Activated CD8-positive, alpha-beta memory T cell treated with anti-CD3 and anti-CD28 coated beads, Interleukin-2, amount 50 U/mL, for 4 hours (primary cell): ENCODE measurements at regions not wholly inside any gene's neighbourhood (a gene's known extent, or its start where the extent isn't known, plus 50 kb on each side); places are given as distances from the start of the nearest gene placed in this dataset.
"Not testable (repeated sequence)": the region's sequence is repeated elsewhere in the genome, so short reads cannot be mapped to it uniquely, and the experiment has no call there.

Source experiments
- DNase-seq: peaks from one replicate; pipeline ENCODE4 v3.0.0-alpha.2; 2020

- DNase-seq: not testable (repeated sequence)
These were observed 494.1 kb downstream of the TMEM135 start for GRCh38 chr11:87531835-87532234.

- DNase-seq: no peak
These were observed 491.8 kb downstream of the TMEM135 start for GRCh38 chr11:87529486-87529885.

GRCh38 chr11:87528752-87529151, 491.0 kb downstream of the TMEM135 start:
- DNase-seq: no peak

GRCh38 chr11:87523276-87523675, 485.5 kb downstream of the TMEM135 start:
- no peak for DNase-seq

- DNase-seq: no peak
These were observed 480.5 kb downstream of the TMEM135 start for GRCh38 chr11:87518266-87518665.

GRCh38 chr11:87517351-87517750, 479.6 kb downstream of the TMEM135 start:
- no peak for DNase-seq

GRCh38 chr11:87507722-87508121, 470.0 kb downstream of the TMEM135 start:
- DNase-seq: not testable (repeated sequence)

GRCh38 chr11:87506946-87507345, 469.2 kb downstream of the TMEM135 start:
- not testable (repeated sequence) for DNase-seq

GRCh38 chr11:87501388-87501787, 463.7 kb downstream of the TMEM135 start:
- no peak for DNase-seq

GRCh38 chr11:87494936-87495335, 457.2 kb downstream of the TMEM135 start:
- DNase-seq: not testable (repeated sequence)

- not testable (repeated sequence) for DNase-seq
These were observed 456.3 kb downstream of the TMEM135 start for GRCh38 chr11:87494026-87494425.

GRCh38 chr11:87493516-87493915, 455.8 kb downstream of the TMEM135 start:
- no peak for DNase-seq

- DNase-seq: no peak
These were observed 453.6 kb downstream of the TMEM135 start for GRCh38 chr11:87491381-87491780.

- DNase-seq: no peak
These were observed 452.9 kb downstream of the TMEM135 start for GRCh38 chr11:87490671-87491070.

- DNase-seq: no peak
These were observed 446.8 kb downstream of the TMEM135 start for GRCh38 chr11:87484566-87484965.

GRCh38 chr11:87477321-87477720, 439.6 kb downstream of the TMEM135 start:
- DNase-seq: no peak

GRCh38 chr11:87473174-87473573, 435.4 kb downstream of the TMEM135 start:
- no peak for DNase-seq

GRCh38 chr11:87466223-87466622, 428.5 kb downstream of the TMEM135 start:
- DNase-seq: no peak

- DNase-seq: no peak
These were observed 428.0 kb downstream of the TMEM135 start for GRCh38 chr11:87465716-87466115.

- no peak for DNase-seq
These were observed 425.9 kb downstream of the TMEM135 start for GRCh38 chr11:87463486-87464102.

GRCh38 chr11:87462171-87462570, 424.4 kb downstream of the TMEM135 start:
- no peak for DNase-seq

- no peak for DNase-seq
These were observed 423.3 kb downstream of the TMEM135 start for GRCh38 chr11:87460842-87461637.

GRCh38 chr11:87460279-87460678, 422.5 kb downstream of the TMEM135 start:
- DNase-seq: no peak

GRCh38 chr11:87459351-87459750, 421.6 kb downstream of the TMEM135 start:
- no peak for DNase-seq

GRCh38 chr11:87456499-87456898, 418.8 kb downstream of the TMEM135 start:
- no peak for DNase-seq
